Esophagus muscularis mucosa (tissue), 4 donors: ENCODE measurements at regions not wholly inside any gene's neighbourhood (a gene's known extent, or its start where the extent isn't known, plus 50 kb on each side); places are given as distances from the start of the nearest gene placed in this dataset.

ENCODE experiments used
- DNase-seq: peaks from one replicate; pipeline ENCODE4 v3.0.0-alpha.2; 2017; ENCODE audit errors: extremely low spot score
- H3K27ac ChIP-seq, 4 donors: fragments of 200-600 bp; sonication (generic); replicated peaks in 1 of 4; 1 replicate in 3 of 4; 2 replicates in 1 of 4; pipeline ENCODE4 v1.5.1; 2016 to 2019; ENCODE audit warnings: mild to moderate bottlenecking in 1 of 4
- H3K27me3 ChIP-seq, 4 donors: fragments of 200-600 bp; sonication (generic); one replicate each; pipeline versions ENCODE4 v1.5.1 to v1.6.0; 2016 to 2019
- H3K36me3 ChIP-seq, 4 donors: fragments of 200-600 bp; sonication (generic); one replicate each; pipeline ENCODE4 v1.5.1; 2016 to 2019
- H3K4me1 ChIP-seq, 4 donors: fragments of 200-600 bp; sonication (generic); one replicate each; pipeline ENCODE4 v1.5.1; 2016 to 2019
- H3K4me3 ChIP-seq, 4 donors: fragments of 200-600 bp; sonication (generic); 1 replicate in 2 of 4; 2 replicates in 2 of 4; pipeline ENCODE4 v1.5.1; 2016 to 2019; ENCODE audit warnings: mild to moderate bottlenecking in 4 of 4, moderate library complexity in 1 of 4
- H3K9me3 ChIP-seq, 4 donors: fragments of 200-600 bp; sonication (generic); 1 replicate in 3 of 4; 2 replicates in 1 of 4; pipeline ENCODE4 v1.5.1; 2016 to 2019
- EP300 ChIP-seq: sonication (generic); formaldehyde crosslinking; IDR thresholded peaks from one replicate; pipeline ENCODE4 v1.6.1; 2017; ENCODE audit warnings: antibody characterized with exemption
- POLR2A ChIP-seq: fragments of 450-650 bp; IDR thresholded peaks from one replicate; pipeline ENCODE4 v1.6.1; 2017; ENCODE audit warnings: antibody characterized with exemption, moderate library complexity, mild to moderate bottlenecking, low read depth
- POLR2AphosphoS5 ChIP-seq, 2 donors: sonication (generic); formaldehyde crosslinking; IDR thresholded peaks; one replicate each; pipeline ENCODE4 v1.6.1; 2017; ENCODE audit warnings: antibody characterized with exemption in 2 of 2
- WGBS: methylation state at CpG from one replicate; pipeline ENCODE4 v1.1.5; 2018; 5-methylcytosine and 5-hydroxymethylcytosine counted together
- intact Hi-C: fragments of 100-400 bp; cut with DNase I; formaldehyde crosslinking; loops from one replicate; pipeline ENCODE4 v1.15.1; 2023
- small RNA-seq, 3 donors: library from RNA; depleted of rRNA; stranded (forward); fragments of <200 nt; gene quantifications; one replicate each; pipeline ENCODE3, GENCODE V24; 2016
- TF ChIP-seq, protein P1 (sequence below), 3 experiments: fragments of 200-600 bp in 2 of 3; fragments of 450-650 bp in 1 of 3; sonication (generic) in 2 of 3; IDR thresholded peaks; one replicate each; pipeline ENCODE4 v1.5.1; 2017 to 2019; ENCODE audit warnings: antibody characterized with exemption in 3 of 3, mild to moderate bottlenecking in 2 of 3, moderate library complexity in 1 of 3

- TF ChIP-seq POLR2A (no peak), POLR2AphosphoS5 (IDR thresholded peaks at IDR 0.05) (no peak), EP300 (no peak)
- TF ChIP-seq, protein P1, sequence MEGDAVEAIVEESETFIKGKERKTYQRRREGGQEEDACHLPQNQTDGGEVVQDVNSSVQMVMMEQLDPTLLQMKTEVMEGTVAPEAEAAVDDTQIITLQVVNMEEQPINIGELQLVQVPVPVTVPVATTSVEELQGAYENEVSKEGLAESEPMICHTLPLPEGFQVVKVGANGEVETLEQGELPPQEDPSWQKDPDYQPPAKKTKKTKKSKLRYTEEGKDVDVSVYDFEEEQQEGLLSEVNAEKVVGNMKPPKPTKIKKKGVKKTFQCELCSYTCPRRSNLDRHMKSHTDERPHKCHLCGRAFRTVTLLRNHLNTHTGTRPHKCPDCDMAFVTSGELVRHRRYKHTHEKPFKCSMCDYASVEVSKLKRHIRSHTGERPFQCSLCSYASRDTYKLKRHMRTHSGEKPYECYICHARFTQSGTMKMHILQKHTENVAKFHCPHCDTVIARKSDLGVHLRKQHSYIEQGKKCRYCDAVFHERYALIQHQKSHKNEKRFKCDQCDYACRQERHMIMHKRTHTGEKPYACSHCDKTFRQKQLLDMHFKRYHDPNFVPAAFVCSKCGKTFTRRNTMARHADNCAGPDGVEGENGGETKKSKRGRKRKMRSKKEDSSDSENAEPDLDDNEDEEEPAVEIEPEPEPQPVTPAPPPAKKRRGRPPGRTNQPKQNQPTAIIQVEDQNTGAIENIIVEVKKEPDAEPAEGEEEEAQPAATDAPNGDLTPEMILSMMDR (IDR thresholded peaks at IDR 0.05): no peak
- H3K36me3 ChIP-seq: no peaks in the 10 kb centered on the region
- H3K4me1 ChIP-seq: no peaks in the 10 kb centered on the region
- no peaks in the 10 kb centered on the region for H3K9me3 ChIP-seq
- no peak overlapping the region for H3K4me3 ChIP-seq
- H3K27me3 ChIP-seq: no peaks in the 10 kb centered on the region
- WGBS: 82% methylated on average over 2 of the region's 2 CpGs
- intact Hi-C loops: no loop called here
- H3K27ac ChIP-seq: no peak overlapping the region
- peak; percentile 50 for DNase-seq
Observed at GRCh38 chr4:52529983-52530382, 129.1 kb downstream of the USP46 start.

- no peaks in the 10 kb centered on the region for H3K9me3 ChIP-seq
- intact Hi-C loops: no loop called here
- peaks cover 0 to 3% (median 0%) of the 10 kb centered on the region in 4 donors for H3K4me1 ChIP-seq
- H3K27me3 ChIP-seq: no peaks in the 10 kb centered on the region
- TF ChIP-seq, protein P1 (IDR thresholded peaks at IDR 0.05): no peak
- TF ChIP-seq POLR2A (no peak), POLR2AphosphoS5 (IDR thresholded peaks at IDR 0.05) (no peak), EP300 (no peak)
- no peak overlapping the region for H3K4me3 ChIP-seq
- peak; percentile 34 for DNase-seq
- no peaks in the 10 kb centered on the region for H3K36me3 ChIP-seq
- WGBS: 94% methylated on average over 4 of the region's 5 CpGs
- H3K27ac ChIP-seq: no peak overlapping the region
Observed at GRCh38 chr4:52535793-52536192, 123.3 kb downstream of the USP46 start.

Small RNAs in the stretch of these regions (small RNA-seq; reads per million reads assigned to genes)
- gene RNU6-1252P: 0 reads per million in 3 donors
